SH-SY5Y (cell line): ENCODE measurements at regions not wholly inside any gene's neighbourhood (a gene's known extent, or its start where the extent isn't known, plus 50 kb on each side); places are given as distances from the start of the nearest gene placed in this dataset.

Experiments
- GATA2 ChIP-seq: IDR thresholded peaks from 2 replicates; pipeline ENCODE4 v1.6.1; 2011; ENCODE audit warnings: mild to moderate bottlenecking, low read depth, low read length
- GATA3 ChIP-seq: IDR thresholded peaks from 2 replicates; pipeline ENCODE4 v1.6.1; 2011; ENCODE audit warnings: low read depth, mild to moderate bottlenecking, low read length, moderate library complexity

DNA sequence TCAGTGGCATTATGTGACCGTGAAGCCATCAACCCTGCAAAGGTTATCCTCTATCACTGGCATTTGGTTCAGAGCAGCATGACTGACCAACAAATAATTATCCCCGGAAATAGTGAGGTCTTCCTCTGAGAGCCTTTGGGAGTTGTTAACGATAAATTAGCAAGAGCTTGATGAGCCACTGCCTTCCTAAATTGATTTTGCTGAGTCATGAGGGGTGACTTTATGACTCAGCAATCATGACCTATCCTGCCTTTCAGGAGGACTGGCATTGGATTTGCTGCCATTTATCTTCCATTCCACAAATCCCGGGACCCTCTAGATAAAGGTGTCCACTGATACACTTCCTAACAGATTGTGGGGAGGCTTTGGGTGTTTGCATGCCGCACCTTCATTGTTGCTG, 80.8 kb upstream of the MTNR1B start:
- no peak for TF ChIP-seq GATA3
- no peak for TF ChIP-seq GATA2
